Activated effector memory CD4-positive, alpha-beta T cell treated with anti-CD3 and anti-CD28 coated beads, Interleukin-2, amount 50 U/mL, for 16 hours (primary cell): ENCODE measurements at regions not wholly inside any gene's neighbourhood (a gene's known extent, or its start where the extent isn't known, plus 50 kb on each side); places are given as distances from the start of the nearest gene placed in this dataset.
"Not testable (repeated sequence)": the region's sequence is repeated elsewhere in the genome, so short reads cannot be mapped to it uniquely, and the experiment has no call there.

Experiments
- DNase-seq: peaks from one replicate; pipeline ENCODE4 v3.0.0-alpha.2; 2020

DNA sequence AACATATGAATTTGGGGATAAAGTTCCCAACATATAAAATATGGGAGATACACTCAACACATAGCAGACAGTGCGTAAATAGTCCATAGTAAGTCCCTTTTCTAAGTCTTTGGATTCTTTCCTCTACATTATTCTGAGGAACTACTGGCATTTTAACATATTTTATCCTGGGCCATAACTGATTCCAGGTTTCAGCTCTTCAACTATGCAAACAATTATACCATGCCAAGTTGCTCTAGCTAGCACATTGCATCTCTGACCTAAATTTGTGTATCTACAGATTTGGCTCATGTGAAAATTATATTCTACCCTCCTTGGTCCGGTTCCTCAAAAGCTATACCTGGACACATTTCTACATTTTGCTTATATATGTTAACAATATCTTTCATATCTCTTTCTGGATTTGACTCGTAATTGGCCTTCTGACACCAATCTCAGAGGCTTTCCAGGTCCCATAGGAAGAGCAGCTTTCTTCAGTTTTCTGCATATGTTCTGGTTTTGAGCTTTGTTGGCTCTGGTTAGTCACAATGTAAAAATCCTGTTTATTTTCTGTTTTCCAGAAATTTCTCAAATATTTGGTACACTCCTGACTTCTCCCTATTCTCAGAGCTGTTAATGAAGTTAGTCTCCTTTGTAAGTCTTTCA, 305.4 kb downstream of the BMP4 start:
- DNase-seq = no peak

DNA sequence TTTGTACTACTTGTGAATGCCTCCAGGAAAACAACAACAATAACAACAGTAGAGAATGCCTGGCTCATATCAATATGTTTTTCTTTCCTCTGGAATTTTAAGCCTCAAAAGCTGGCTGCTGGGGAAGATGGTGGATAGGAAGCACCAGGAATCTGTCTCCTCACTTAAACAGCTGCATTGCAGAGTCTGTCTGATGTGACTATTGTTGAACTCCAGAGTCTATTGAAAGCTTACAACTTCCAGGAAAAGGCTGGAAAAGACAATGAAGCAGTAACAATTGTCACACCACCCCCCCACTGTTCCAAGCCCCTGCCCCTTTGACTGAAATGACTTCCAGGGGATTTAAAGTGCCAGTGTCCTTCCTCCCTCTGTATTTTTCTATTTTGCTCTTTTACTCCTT, 309.7 kb downstream of the BMP4 start:
- DNase-seq = no peak

- no peak for DNase-seq
These were observed 315.9 kb downstream of the BMP4 start for GRCh38 chr14:53640695-53641094.

DNA sequence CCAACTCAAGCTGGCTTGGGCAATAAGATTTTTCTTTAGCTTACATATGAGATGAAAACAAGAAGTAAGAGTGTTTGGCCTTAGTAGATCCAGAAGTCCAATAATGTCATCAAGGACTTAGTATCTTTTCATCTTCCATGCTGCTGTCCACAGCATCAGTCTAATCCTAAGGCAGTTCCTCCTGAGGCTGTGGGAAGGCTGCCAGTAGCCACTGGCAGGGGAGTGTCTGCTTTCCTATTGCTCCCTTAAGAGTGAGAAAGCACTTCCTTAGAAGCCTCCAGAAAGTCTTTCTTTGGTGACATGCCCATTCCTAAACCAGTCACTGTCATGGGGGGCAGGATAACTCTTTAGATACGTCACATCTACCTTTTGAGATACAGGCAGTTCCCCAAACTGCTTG, 317.7 kb downstream of the BMP4 start:
- no peak for DNase-seq

- DNase-seq = no peak
These were observed 321.8 kb downstream of the BMP4 start for GRCh38 chr14:53634793-53635192.

DNA sequence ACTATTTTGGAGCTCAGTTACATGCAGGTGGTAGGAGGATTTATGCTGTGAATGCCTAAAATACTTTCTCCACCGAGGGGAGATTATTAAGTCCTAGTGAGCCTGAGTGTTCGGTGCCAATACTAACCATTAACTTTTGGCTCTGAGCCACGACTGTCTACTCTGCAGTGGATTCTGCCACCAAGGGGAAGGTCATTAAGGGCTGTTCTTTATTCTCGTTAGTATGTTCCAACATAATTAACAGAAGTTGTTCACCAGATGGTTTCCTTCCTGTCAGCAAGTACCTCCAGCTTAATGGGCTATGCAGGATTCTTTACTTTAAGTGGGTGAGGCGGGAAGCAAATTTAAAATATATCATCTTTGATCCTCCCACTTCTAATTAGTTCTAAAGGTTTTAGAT, 326.3 kb downstream of the BMP4 start:
- no peak for DNase-seq

DNA sequence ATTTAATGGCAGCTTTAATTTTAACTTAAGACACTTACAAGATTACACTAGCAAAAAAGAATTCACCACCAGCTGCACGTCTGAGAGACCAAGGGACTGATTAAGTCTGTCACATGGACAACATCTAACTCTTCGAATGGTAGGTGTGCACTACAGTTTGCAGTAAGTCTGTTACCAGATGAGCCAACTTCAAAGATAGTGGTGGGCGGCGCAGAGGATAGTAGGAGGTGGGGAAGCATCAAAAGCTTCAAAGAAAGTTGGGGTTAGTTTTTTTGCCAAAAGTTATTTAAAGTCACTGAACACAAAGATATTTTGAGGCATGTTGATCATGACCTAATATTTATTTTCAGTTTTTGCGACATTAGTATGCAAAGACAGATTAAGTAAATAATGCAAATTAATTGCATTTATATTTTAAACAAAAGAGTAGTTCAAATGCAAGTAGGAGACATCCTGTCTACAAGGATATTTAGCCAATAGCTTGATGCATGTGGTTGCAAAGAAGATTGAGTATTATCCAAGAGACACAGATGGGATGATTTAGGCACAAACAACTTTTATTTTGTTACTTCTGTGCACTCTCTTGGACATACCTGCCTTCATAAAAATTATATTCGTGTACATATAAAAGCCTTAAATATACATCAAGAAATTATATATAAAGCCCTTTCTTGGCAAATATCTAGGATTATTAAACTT, 327.7 kb downstream of the BMP4 start:
- no peak for DNase-seq

DNA sequence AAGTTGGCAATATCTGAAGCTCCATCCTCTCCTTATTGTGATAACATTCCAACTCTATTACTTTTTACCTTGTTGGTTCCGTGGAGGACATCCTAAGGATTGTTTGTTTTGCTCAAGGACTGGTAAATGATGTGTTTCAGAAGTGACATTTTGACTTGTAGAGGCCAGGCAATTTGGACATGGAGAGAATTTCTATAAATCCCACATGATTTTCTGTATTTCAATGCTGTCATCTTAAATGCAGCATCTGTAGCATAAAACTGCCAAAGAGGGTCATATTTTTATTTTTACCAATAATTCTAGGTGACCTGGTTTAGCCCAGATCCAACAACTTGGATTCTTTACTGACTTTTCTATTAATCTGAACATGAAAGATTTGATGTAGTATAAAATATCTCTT, 328.4 kb downstream of the BMP4 start:
- no peak for DNase-seq

DNA sequence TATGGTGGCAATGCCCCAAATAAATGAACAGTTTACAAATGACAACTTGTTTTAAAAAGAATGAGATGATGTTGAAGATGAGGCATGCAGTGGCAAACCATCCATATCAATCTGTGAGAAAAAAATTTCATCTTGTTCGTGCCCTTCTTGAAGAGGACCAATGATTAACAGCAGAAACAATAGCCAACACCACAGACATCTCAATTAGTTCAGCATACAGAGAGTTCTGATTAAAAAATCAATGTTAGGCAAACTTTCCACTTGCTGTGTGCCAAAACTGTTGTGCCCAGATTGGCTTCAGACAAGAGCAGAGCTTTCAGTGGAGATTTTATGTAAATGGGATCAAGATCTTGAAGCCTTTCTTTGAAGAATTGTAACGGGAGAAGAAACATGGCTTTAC, 329.9 kb downstream of the BMP4 start:
- no peak for DNase-seq

- DNase-seq = no peak
These were observed 334.2 kb downstream of the BMP4 start for GRCh38 chr14:53622447-53622846.

DNA sequence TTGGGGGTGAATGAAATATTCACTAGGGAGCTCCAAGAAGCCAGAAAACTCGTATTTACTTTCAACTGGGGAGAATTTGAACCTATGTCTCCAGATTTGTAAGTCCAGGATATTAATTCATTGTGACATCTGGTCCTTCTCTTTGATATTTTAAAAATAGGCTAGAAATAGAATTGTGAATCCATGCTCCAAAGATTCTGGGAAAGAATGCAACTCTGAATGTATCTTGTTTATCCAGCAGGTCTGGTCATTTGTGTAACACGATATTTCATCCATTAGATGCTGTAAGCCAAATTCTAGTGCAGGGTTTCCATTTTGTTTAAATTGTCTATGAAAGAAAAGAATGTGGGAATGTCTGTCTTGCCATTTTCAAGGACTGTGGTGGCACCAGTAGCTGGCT, 334.7 kb downstream of the BMP4 start:
- DNase-seq = no peak

GRCh38 chr14:53621433-53621832, 335.2 kb downstream of the BMP4 start:
- no peak for DNase-seq

GRCh38 chr14:53620890-53621289, 335.7 kb downstream of the BMP4 start:
- no peak for DNase-seq

- DNase-seq = no peak
These were observed 336.3 kb downstream of the BMP4 start for GRCh38 chr14:53620317-53620716.

GRCh38 chr14:53619691-53620231, 336.9 kb downstream of the BMP4 start:
- no peak for DNase-seq

GRCh38 chr14:53616536-53616935, 340.1 kb downstream of the BMP4 start:
- DNase-seq = not testable (repeated sequence)

- DNase-seq = no peak
These were observed 341.4 kb downstream of the BMP4 start for GRCh38 chr14:53615252-53615651.

GRCh38 chr14:53613404-53614253, 343.0 kb downstream of the BMP4 start:
- no peak for DNase-seq

- no peak for DNase-seq
These were observed 345.7 kb downstream of the BMP4 start for GRCh38 chr14:53610947-53611346.

GRCh38 chr14:53609009-53609408, 347.6 kb downstream of the BMP4 start:
- no peak for DNase-seq

DNA sequence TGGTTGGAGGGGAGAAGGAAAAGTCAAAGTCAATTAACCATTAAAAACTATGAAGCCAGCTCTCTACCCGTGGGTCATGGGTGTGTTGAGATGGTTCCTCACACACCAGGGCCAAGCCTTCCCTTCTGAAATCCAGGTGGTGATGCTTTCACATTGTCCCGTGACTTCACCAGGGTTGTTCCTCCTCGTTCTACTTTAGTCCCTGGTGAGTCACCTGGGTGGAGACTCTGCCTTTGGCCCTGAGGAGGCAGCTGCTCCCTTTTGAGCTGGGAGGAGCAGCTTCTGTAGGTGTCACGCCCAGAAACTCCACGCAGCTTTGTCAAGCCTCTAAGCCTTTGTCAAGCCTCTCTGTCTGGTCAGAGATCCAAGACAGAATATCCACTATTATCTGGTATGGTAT, 348.3 kb downstream of the BMP4 start:
- no peak for DNase-seq

DNA sequence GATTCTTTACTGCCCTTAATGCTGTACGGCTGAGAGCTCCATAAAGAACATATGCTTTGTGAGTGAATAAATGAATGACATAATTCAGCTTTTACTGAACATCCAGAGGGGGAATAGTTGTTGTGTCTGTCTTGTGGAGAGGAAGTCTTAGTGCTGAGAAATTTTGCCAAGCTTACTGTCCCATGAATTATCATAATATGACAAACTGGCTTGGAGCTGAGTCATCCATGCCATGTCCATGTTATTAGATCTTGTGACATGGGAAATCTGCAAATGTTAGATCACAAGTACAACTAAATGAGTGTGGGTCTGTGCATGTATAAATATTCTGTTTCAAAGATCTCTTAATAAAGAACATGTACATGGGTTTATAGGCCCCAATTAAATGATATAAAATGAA, 350.4 kb downstream of the BMP4 start:
- DNase-seq = no peak

DNA sequence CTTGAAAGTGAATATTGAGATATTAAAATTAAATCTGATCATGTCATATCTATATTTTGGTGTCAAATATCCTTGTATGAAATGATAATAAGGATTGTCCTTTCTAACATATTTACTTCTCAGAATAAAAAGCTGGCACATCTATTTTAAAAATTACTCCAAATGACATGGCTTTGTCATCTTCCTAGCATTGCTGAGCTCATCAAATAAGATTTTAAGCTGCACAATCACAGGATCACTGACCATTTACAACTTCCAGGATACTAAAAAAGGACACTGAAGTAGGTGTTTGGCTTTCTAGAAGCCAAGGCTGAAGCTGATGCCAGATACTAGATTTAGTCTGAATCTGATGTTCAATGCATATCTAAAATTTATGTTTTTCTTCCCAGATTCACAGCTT, 351.1 kb downstream of the BMP4 start:
- DNase-seq = no peak

DNA sequence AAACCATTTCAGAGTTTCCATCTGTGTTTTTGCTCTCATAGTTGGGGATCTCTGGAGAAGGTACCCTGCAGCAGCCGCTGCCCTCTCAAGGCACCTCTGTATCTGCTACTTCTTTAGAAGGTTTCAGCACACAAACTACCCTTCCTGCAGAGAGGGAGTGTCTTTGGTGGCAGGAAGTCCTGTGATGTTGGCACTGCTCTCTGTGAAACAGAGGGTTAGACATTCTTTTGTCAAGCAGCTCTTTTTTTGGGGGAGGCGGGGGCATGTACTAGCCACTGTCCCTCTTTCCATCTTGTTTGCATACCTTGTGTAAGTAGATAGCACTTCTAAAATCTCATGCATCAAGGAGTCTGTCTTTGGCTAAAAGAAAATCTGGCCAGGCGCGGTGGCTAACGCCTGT, 352.6 kb downstream of the BMP4 start:
- no peak for DNase-seq
